Fibroblast of gingiva (primary cell): ENCODE measurements at regions not wholly inside any gene's neighbourhood (a gene's known extent, or its start where the extent isn't known, plus 50 kb on each side); places are given as distances from the start of the nearest gene placed in this dataset.

Experiments used
- DNase-seq: peaks from one replicate; pipeline ENCODE4 v3.0.0-alpha.2; 2011; ENCODE audit warnings: low read depth

- peak; percentile 29 for DNase-seq
These were observed 185.6 kb downstream of the BMP7 start for GRCh38 chr20:57080796-57081195.

- no peak for DNase-seq
These were observed 184.0 kb downstream of the BMP7 start for GRCh38 chr20:57082357-57082945.

DNA sequence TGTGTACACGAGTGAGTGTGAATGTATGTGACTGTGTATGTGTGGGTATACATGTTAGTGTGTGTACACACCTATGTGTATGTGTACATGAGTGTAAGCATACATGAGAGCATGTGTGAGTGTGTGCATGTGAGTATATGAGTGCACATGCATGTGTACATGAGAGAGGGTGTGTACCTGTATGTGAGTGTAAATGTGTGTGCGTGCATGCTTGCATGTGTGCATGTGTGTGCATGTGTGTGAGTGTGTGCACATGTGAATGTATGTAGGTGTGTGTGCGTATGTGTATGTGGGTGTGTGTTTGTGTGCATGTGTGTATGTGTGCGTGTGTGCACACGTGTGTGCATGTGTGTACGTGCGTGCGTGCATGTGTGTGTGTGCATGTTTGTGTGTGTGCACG is 183.4 kb downstream of the BMP7 start:
- no peak for DNase-seq

GRCh38 chr20:57086066-57086465 is 180.4 kb downstream of the BMP7 start:
- DNase-seq, result no peak

GRCh38 chr20:57087102-57087501 is 179.3 kb downstream of the BMP7 start:
- no peak for DNase-seq

GRCh38 chr20:57087705-57088104 is 178.7 kb downstream of the BMP7 start:
- no peak for DNase-seq

DNA sequence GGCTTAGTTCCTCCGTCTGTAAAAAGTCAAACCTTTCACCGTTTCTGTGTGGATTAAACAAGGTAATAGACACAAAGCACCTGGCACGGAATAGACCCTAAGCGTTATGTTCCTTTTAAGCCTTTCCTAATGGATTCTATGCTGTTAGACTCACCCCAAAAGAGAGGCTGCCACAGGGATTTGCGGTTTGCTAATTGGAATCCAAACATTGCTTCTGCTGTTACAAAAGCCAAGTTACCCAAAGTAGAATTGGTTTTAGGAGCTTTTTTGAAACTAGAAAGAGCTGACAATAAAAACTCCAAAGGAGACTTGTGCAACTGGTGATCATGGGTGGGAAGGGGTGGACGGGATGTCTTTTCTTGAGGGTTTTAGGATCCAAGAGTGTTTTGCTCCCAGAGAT is 178.0 kb downstream of the BMP7 start:
- DNase-seq, result no peak

- DNase-seq, result no peak
These were observed 176.7 kb downstream of the BMP7 start for GRCh38 chr20:57089699-57090144.

DNA sequence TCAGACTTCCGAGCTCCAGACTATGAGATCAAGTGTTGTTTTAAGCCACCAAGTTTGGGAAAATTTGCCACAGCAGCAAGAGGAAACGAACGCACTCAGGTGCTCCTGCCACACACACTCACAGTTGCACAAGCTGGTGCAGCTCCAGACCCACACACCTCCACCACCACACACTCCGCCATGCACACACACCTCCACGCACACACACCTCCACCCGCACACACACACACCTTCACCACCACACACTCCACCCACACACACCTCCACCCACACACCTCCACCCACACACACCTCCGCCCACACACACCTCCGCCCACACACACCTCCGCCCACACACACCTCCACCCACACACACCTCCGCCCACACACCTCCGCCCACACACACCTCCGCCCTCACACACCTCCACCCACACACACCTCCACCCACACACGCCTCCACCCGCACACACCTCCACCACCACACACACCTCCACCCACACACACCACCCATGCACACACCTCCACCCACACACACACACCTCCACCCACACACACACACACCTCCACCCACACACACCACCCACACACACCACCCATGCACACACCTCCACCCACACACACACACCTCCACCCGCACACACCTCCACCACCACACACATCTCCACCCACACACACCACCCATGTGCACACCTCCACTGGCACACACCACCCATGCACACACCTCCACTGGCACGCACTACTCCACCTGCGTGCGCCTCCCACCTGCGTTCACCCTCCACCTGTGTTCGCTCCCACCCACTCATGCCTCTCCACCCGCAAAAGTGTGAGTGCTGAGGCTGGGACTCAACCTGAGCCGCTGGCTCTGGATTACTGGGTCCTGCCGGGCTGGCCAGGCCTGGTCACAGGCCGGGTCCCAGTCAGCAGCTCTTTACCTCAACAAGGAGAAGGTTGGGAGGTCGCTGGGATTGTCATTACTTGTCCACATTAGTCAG is 175.6 kb downstream of the BMP7 start:
- DNase-seq, result no peak

DNA sequence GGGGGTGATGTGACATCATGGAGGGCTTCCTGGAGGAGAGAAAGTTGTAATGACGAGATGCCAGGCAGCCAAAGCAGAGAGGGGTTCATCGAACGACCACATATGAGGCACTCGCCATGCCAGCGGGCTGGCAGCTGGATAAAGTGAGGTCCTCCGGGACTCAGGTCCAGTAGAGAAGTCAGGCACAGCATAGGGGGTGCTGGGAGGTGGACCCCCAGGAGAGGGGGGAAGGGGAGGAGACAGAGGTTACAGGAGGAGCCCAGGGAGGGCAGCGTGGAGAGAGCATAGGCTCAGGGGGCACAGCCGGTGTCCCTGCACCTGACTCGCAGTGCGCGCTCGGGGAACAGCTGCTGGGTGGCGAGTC is 174.7 kb downstream of the BMP7 start:
- DNase-seq, result no peak

DNA sequence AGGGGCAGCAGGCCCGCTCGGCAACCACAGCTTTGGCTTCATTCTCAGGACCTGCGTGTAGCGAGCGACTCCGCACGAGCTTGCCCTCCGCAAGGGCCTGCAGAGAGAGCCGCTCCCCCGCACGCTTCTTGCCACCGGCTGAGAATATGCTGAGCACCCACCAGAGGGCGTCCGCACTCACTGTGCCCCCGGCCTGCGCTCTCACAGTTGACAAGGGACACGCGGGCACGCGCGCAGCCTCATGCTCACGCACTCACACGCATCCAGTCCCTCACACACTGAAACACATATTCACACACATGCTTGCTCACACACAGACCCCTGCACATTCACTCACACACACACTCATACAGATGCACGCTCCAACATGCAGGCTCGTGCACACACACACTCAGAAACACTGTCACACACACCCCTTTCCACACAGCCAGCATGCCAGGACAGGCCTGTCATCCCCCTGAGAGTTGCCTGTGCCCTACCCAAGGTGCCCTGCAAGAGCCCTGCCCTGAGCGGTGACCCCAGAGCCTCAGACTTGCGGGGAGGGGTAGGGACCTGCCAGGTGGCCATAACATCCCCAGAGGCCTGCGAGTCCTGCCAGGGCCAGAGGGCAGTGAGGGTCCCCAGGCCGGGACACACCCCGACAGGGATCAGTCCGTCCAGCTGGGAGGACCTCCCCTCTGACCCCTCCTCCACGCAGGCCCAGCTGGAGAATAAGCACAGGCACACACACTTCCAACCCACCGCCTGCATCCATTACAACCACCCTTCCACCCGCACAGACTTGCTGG is 174.1 kb downstream of the BMP7 start:
- DNase-seq, result peak; percentile 29

DNA sequence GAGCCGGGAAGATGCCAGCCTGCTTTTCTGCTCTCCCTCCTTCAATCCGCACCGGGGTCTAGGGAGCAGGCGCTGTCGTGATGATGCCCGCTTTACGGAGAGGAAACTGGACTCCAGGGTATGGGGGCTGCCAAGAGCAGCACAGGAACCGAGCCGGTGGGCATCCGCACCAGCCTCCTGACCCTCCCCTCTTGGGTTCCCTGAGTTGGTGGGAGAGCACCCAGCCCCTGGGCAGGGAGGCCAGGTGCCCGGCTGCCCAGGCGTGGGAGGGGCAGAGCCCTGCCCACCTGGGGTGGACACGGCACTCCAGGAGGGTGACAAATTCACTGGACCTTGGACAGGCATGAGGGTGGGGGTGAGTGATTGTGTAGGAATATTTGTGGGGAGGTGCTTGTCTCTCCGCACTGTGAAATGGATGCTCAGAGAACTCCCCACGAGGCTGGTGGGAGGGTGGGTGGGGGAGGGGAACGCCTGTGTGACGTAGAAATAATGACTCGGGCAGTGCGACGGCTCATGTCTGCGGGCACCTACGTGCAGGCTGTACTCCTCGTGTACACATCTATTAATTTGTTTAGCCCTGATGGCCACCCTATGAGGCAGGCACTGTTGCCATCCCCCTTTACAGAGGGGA is 173.4 kb downstream of the BMP7 start:
- DNase-seq, result no peak

- DNase-seq, result no peak
These were observed 172.7 kb downstream of the BMP7 start for GRCh38 chr20:57093766-57094165.

DNA sequence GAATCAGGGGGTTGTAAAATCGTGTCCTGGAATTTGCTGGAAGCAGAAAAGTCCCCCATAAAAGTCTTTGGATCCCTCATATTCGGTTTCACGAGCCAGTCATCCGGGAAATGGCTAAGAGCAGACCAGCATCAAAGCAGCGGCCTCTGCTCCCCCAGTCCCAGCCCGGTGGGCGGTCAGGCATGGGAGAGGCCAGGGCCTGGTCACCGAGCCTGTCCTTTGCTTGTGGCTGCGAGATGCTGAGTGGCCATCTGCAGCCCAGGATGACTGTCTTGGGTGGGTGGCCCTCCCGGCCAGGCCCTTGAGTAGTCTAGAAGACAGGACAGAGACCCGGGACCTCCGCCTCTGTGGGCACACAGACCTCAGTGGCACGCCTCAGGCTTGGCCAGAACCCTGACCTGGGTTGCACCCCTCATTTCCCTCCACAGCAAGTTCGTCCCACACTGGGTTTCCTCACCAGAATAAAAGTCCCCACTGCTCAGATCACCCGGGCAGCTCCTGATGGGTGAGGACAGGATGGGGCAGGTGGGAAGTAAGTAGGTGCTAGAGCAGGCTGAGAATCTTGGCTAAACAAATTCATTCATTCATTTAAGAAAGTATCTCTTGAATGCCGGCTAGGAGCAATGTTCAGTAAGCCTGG is 172.1 kb downstream of the BMP7 start:
- no peak for DNase-seq

DNA sequence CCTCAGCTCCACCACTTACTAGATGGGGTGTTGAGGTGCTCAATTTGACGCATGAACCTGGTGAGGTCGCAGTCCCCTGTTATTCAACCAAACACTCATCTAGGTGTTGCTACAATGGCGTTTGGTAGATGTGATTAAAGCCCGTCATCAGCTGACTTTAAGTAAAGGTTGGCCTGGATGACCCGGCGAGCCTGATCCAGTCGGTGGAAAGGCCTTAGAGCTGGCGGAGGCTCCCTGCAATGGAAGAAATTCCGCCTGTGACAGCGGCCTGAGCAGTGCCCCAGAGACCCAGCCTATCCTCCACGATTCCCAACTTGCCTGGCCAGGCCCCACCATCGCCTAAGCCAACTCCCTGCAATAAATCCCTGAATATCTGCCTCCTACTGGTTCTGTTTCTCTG is 171.4 kb downstream of the BMP7 start:
- no peak for DNase-seq

GRCh38 chr20:57095426-57095825 is 171.0 kb downstream of the BMP7 start:
- DNase-seq, result no peak

- DNase-seq, result no peak
These were observed 169.1 kb downstream of the BMP7 start for GRCh38 chr20:57097245-57097915.

DNA sequence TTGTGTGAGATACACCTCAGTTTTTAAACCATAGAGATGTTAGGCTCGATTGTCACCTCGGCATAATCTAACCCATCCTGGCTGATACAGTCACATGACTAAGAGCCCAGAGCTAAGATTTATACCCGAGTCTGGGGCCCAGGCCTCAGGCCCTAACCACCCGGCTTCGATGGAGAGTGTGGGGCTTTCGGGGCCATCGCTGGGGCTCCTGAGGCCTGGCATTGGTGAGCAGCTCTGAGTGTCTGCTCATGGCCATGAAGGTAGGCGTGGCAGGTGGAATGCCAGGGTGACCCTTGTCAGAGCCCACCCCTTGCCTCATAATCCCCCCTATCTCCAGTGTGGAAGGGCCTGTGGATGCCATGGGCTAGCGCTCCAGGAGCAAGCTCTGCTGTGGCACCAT is 164.3 kb downstream of the BMP7 start:
- DNase-seq, result no peak

GRCh38 chr20:57102566-57102965 is 163.9 kb downstream of the BMP7 start:
- DNase-seq, result no peak

GRCh38 chr20:57103146-57103800 is 163.2 kb downstream of the BMP7 start:
- DNase-seq, result no peak

DNA sequence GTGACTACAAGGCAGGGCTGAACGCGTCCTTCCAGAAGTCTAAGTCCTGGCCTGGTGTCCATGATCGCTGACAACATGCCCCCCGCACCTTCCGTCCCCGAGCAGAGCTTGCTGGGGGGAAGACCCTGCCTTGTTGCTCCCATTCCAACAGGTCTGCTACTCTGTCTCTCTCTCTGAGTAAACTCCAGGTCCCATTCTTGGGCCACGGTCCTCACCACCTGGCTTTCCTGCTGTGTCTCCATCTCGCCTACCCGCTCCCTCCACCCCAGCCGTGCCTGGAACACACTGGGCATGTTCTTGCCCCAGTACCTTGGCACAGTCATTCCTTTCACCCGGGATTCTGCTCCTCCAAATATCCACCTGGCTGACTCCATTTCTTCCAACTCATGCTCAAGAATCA is 162.3 kb downstream of the BMP7 start:
- no peak for DNase-seq
